Fibroblast of lung (primary cell): ENCODE measurements at regions not wholly inside any gene's neighbourhood (a gene's known extent, or its start where the extent isn't known, plus 50 kb on each side); places are given as distances from the start of the nearest gene placed in this dataset.

Experiments used
- EZH2 ChIP-seq: IDR thresholded peaks from 2 replicates; pipeline ENCODE4 v1.5.1; 2012; ENCODE audit warnings: low read length, control low read depth, mild to moderate bottlenecking; ENCODE audit errors: missing control alignments
- TF ChIP-seq, protein P1 (sequence below), 2 donors: IDR thresholded peaks in 1 of 2; conservative IDR thresholded peaks in 1 of 2; 1 replicate in 1 of 2; 2 replicates in 1 of 2; pipeline ENCODE4 v1.5.1; 2011 to 2012; ENCODE audit warnings: low read length in 2 of 2, control low read depth in 1 of 2, inconsistent platforms in 1 of 2, low read depth in 1 of 2, mild to moderate bottlenecking in 1 of 2

DNA sequence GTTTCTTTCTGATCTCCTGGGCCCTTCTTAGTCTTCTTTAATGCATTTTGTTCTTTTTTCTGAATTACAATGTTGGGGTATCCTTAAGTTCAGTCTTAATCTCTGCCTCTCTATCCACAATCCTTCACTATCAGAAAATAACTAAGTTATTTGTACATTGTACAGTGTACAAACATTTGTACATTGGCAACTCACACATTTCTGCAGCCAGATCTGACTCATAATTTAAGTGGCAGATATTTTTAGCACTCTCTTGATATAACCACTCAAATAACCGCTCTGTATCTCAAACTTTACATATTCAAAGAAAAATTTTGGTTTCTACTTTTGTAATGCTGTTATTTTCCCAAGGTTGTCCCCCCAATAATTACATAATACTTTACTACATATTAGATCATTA is 691.1 kb upstream of the SPRY2 start:
- TF ChIP-seq, protein P1, sequence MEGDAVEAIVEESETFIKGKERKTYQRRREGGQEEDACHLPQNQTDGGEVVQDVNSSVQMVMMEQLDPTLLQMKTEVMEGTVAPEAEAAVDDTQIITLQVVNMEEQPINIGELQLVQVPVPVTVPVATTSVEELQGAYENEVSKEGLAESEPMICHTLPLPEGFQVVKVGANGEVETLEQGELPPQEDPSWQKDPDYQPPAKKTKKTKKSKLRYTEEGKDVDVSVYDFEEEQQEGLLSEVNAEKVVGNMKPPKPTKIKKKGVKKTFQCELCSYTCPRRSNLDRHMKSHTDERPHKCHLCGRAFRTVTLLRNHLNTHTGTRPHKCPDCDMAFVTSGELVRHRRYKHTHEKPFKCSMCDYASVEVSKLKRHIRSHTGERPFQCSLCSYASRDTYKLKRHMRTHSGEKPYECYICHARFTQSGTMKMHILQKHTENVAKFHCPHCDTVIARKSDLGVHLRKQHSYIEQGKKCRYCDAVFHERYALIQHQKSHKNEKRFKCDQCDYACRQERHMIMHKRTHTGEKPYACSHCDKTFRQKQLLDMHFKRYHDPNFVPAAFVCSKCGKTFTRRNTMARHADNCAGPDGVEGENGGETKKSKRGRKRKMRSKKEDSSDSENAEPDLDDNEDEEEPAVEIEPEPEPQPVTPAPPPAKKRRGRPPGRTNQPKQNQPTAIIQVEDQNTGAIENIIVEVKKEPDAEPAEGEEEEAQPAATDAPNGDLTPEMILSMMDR (conservative IDR thresholded peaks at IDR 0.05 in 1 of 2, IDR thresholded peaks at IDR 0.05 in 1 of 2; ENCODE audit: low read depth in 1 of 2, low read length in 2 of 2) = no peak
- no peak for TF ChIP-seq EZH2
